Prostate gland (tissue), 2 donors: ENCODE measurements at regions not wholly inside any gene's neighbourhood (a gene's known extent, or its start where the extent isn't known, plus 50 kb on each side); places are given as distances from the start of the nearest gene placed in this dataset.

Experiments used
- DNase-seq: peaks from one replicate; pipeline ENCODE4 v3.0.0-alpha.2; 2019; ENCODE audit warnings: low spot score
- H3K27ac ChIP-seq, 2 donors: fragments of 200-600 bp; sonication (generic); 2 replicates each; pipeline ENCODE4 v1.5.1; 2017 to 2019
- H3K27me3 ChIP-seq: fragments of 200-600 bp; sonication (generic); replicated peaks from 2 replicates; pipeline ENCODE4 v1.5.1; 2019; ENCODE audit not compliant: insufficient read depth
- H3K36me3 ChIP-seq, 2 donors: fragments of 200-600 bp; sonication (generic); 1 replicate in 1 of 2; 2 replicates in 1 of 2; pipeline versions ENCODE4 v1.5.1 to v1.8.1; 2017 to 2019
- H3K4me1 ChIP-seq: fragments of 200-600 bp; sonication (generic); replicated peaks from 2 replicates; pipeline ENCODE4 v1.5.1; 2019
- H3K4me3 ChIP-seq, 2 donors: fragments of 200-600 bp; sonication (generic); 2 replicates each; pipeline ENCODE4 v1.5.1; 2017 to 2019
- H3K9me3 ChIP-seq: fragments of 200-600 bp; sonication (generic); 2 replicates; pipeline ENCODE4 v1.5.1; 2017
- CTCF ChIP-seq, 4 experiments: fragments of 200-600 bp in 2 of 4; fragments of 450-650 bp in 2 of 4; sonication (generic) in 2 of 4; IDR thresholded peaks; 1 replicate in 3 of 4; 2 replicates in 1 of 4; pipeline ENCODE4 v1.5.1; 2016 to 2019; ENCODE audit warnings: antibody characterized with exemption in 4 of 4, mild to moderate bottlenecking in 2 of 4, moderate library complexity in 2 of 4
- POLR2A ChIP-seq: fragments of 450-650 bp; IDR thresholded peaks from one replicate; pipeline ENCODE4 v1.6.1; 2016; ENCODE audit warnings: antibody characterized with exemption, mild to moderate bottlenecking
- POLR2AphosphoS5 ChIP-seq: sonication (generic); formaldehyde crosslinking; IDR thresholded peaks from one replicate; pipeline ENCODE4 v1.6.1; 2017; ENCODE audit warnings: antibody characterized with exemption
- WGBS: methylation state at CpG from one replicate; pipeline ENCODE4 v1.1.5; 2018; 5-methylcytosine and 5-hydroxymethylcytosine counted together
- intact Hi-C: fragments of 100-400 bp; cut with DNase I; formaldehyde crosslinking; loops from one replicate; pipeline ENCODE4 v1.14.2; 2022

- intact Hi-C loops: no loop called here
- 88% methylated on average over 2 of the region's 2 CpGs for WGBS
- H3K36me3 ChIP-seq: no peaks in the 10 kb centered on the region
- H3K27me3 ChIP-seq: no peaks in the 10 kb centered on the region
- no peak overlapping the region for H3K4me3 ChIP-seq
- DNase-seq: no peak
- H3K9me3 ChIP-seq: no peaks in the 10 kb centered on the region
- no peaks in the 10 kb centered on the region for H3K4me1 ChIP-seq
- TF ChIP-seq CTCF (IDR thresholded peaks at IDR 0.05) (no peak), POLR2A (no peak), POLR2AphosphoS5 (no peak)
- H3K27ac ChIP-seq: no peak overlapping the region
Measured at GRCh38 chr6:91600561-91600960, 1013.7 kb upstream of the MAP3K7 start.

GRCh38 chr6:91590191-91590590 lies 1003.3 kb upstream of the MAP3K7 start:
- 69% methylated on average over 3 of the region's 3 CpGs for WGBS
- H3K9me3 ChIP-seq: no peaks in the 10 kb centered on the region
- no peaks in the 10 kb centered on the region for H3K36me3 ChIP-seq
- TF ChIP-seq POLR2A (no peak), POLR2AphosphoS5 (no peak), CTCF (IDR thresholded peaks at IDR 0.05) (no peak)
- intact Hi-C loops: no loop called here
- no peaks in the 10 kb centered on the region for H3K27me3 ChIP-seq
- H3K4me3 ChIP-seq: no peak overlapping the region
- DNase-seq: no peak
- no peak overlapping the region for H3K27ac ChIP-seq
- H3K4me1 ChIP-seq: no peaks in the 10 kb centered on the region

GRCh38 chr6:91580635-91581034 lies 993.8 kb upstream of the MAP3K7 start:
- Histone ChIP-seq H3K4me3 (no peak overlapping the region), H3K9me3 (no peaks in the 10 kb centered on the region), H3K27me3 (no peaks in the 10 kb centered on the region), H3K27ac (no peak overlapping the region), H3K36me3 (no peaks in the 10 kb centered on the region), H3K4me1 (no peaks in the 10 kb centered on the region)
- intact Hi-C loops: no loop called here
- no peak for DNase-seq
- no peak for TF ChIP-seq POLR2AphosphoS5
- TF ChIP-seq CTCF (IDR thresholded peaks at IDR 0.05): no peak
- TF ChIP-seq POLR2A: no peak

GRCh38 chr6:91575032-91575431 lies 988.2 kb upstream of the MAP3K7 start:
- Histone ChIP-seq H3K4me1 (no peaks in the 10 kb centered on the region), H3K27ac (no peak overlapping the region), H3K4me3 (no peak overlapping the region), H3K9me3 (no peaks in the 10 kb centered on the region), H3K36me3 (no peaks in the 10 kb centered on the region), H3K27me3 (no peaks in the 10 kb centered on the region)
- no peak for DNase-seq
- TF ChIP-seq CTCF (IDR thresholded peaks at IDR 0.05): no peak
- no peak for TF ChIP-seq POLR2AphosphoS5
- no peak for TF ChIP-seq POLR2A
- intact Hi-C loops: no loop called here
- WGBS: 94% methylated on average over 1 of the region's 1 CpG

GRCh38 chr6:91573826-91574416 lies 987.0 kb upstream of the MAP3K7 start:
- no peaks in the 10 kb centered on the region for H3K9me3 ChIP-seq
- no peak for TF ChIP-seq POLR2AphosphoS5
- no peak for TF ChIP-seq CTCF (IDR thresholded peaks at IDR 0.05)
- no peak for TF ChIP-seq POLR2A
- no peaks in the 10 kb centered on the region for H3K36me3 ChIP-seq
- no peak overlapping the region for H3K27ac ChIP-seq
- no peaks in the 10 kb centered on the region for H3K4me1 ChIP-seq
- WGBS: 84% methylated on average over 3 of the region's 3 CpGs
- H3K4me3 ChIP-seq: no peak overlapping the region
- no peaks in the 10 kb centered on the region for H3K27me3 ChIP-seq
- intact Hi-C loops: no loop called here
- DNase-seq: no peak
